ENCODE measurements at regions not wholly inside any gene's neighbourhood (a gene's known extent, or its start where the extent isn't known, plus 50 kb on each side); places are given as distances from the start of the nearest gene placed in this dataset.
A peak's percentile ranks its signal among the peaks of the same experiment; 100 is the strongest.

- H3K4me2 ChIP-seq (ENCODE audit: low read length) = no peak overlapping the region
These were observed 145.3 kb downstream of the HINT1 start for GRCh38 chr5:131019601-131020315.

GRCh38 chr5:131019111-131019510 is 145.9 kb downstream of the HINT1 start:
- Histone ChIP-seq H3K4me1 (ENCODE audit: low read length) (no peaks in the 10 kb centered on the region), H3K79me2 (ENCODE audit: low read length) (no peaks in the 10 kb centered on the region), H3K4me2 (ENCODE audit: low read length) (no peak overlapping the region), H3K27me3 (ENCODE audit: low read depth, low read length) (no peaks in the 10 kb centered on the region), H4K20me1 (ENCODE audit: insufficient read depth, low read length) (no peaks in the 10 kb centered on the region), H3K4me3 (ENCODE audit: low read length) (no peak overlapping the region), H3K9ac (ENCODE audit: low read length) (no peak overlapping the region), H2AFZ (ENCODE audit: low read depth, low read length) (no peak overlapping the region), H3K36me3 (replicated peaks; ENCODE audit: low read depth, low read length) (no peaks in the 10 kb centered on the region), H3K27ac (ENCODE audit: low read length) (no peak overlapping the region), H3K9me3 (ENCODE audit: insufficient read depth, low read length) (no peaks in the 10 kb centered on the region)
- TF ChIP-seq EZH2phosphoT487 (IDR thresholded peaks at IDR 0.05; ENCODE audit: low read depth) = no peak
- TF ChIP-seq, protein P1, sequence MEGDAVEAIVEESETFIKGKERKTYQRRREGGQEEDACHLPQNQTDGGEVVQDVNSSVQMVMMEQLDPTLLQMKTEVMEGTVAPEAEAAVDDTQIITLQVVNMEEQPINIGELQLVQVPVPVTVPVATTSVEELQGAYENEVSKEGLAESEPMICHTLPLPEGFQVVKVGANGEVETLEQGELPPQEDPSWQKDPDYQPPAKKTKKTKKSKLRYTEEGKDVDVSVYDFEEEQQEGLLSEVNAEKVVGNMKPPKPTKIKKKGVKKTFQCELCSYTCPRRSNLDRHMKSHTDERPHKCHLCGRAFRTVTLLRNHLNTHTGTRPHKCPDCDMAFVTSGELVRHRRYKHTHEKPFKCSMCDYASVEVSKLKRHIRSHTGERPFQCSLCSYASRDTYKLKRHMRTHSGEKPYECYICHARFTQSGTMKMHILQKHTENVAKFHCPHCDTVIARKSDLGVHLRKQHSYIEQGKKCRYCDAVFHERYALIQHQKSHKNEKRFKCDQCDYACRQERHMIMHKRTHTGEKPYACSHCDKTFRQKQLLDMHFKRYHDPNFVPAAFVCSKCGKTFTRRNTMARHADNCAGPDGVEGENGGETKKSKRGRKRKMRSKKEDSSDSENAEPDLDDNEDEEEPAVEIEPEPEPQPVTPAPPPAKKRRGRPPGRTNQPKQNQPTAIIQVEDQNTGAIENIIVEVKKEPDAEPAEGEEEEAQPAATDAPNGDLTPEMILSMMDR (IDR thresholded peaks at IDR 0.05; ENCODE audit: low read depth, low read length) = no peak

More at GRCh38 chr5:131019601-131020315, 145.3 kb downstream of the HINT1 start:
- Histone ChIP-seq H3K4me1 (ENCODE audit: low read length) (no peaks in the 10 kb centered on the region), H3K4me3 (ENCODE audit: low read length) (no peak overlapping the region), H3K27ac (ENCODE audit: low read length) (no peak overlapping the region), H3K27me3 (ENCODE audit: low read depth, low read length) (no peaks in the 10 kb centered on the region), H3K79me2 (ENCODE audit: low read length) (no peaks in the 10 kb centered on the region), H3K36me3 (replicated peaks; ENCODE audit: low read depth, low read length) (no peaks in the 10 kb centered on the region), H4K20me1 (ENCODE audit: insufficient read depth, low read length) (no peaks in the 10 kb centered on the region), H2AFZ (ENCODE audit: low read depth, low read length) (no peak overlapping the region), H3K9ac (ENCODE audit: low read length) (no peak overlapping the region), H3K9me3 (ENCODE audit: insufficient read depth, low read length) (no peaks in the 10 kb centered on the region)
- no peak for TF ChIP-seq EZH2phosphoT487 (IDR thresholded peaks at IDR 0.05; ENCODE audit: low read depth)
- TF ChIP-seq, protein P1 (IDR thresholded peaks at IDR 0.05; ENCODE audit: low read depth, low read length) = no peak

DNA sequence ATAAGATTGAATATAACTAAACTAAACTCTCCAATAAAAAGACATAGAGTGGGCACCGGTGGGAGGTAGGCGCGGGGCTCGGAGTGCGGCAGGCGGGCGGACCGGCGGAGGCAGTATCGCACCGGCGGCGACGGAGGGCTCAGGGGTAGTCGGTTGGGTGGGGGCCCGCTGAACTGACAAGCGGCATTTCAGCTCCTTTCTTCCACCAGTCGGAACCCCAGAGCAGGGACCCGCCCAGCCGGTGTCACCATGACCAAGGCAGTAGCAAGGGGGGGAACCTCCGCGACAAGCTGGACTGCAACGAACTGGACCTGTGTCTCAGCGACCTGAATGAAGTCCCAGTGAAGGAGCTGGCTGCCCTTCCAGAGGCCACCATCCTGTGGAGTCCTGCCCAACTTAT is 156.7 kb downstream of the HINT1 start:
- Histone ChIP-seq H4K20me1 (ENCODE audit: insufficient read depth, low read length) (no peaks in the 10 kb centered on the region), H3K79me2 (ENCODE audit: low read length) (no peaks in the 10 kb centered on the region), H3K9ac (ENCODE audit: low read length) (no peak overlapping the region), H3K27ac (ENCODE audit: low read length) (no peak overlapping the region), H2AFZ (ENCODE audit: low read depth, low read length) (no peak overlapping the region), H3K4me1 (ENCODE audit: low read length) (no peaks in the 10 kb centered on the region), H3K4me2 (ENCODE audit: low read length) (no peak overlapping the region), H3K9me3 (ENCODE audit: insufficient read depth, low read length) (no peaks in the 10 kb centered on the region), H3K36me3 (replicated peaks; ENCODE audit: low read depth, low read length) (no peaks in the 10 kb centered on the region), H3K4me3 (ENCODE audit: low read length) (no peak overlapping the region), H3K27me3 (ENCODE audit: low read depth, low read length) (no peaks in the 10 kb centered on the region)
- TF ChIP-seq EZH2phosphoT487 (IDR thresholded peaks at IDR 0.05; ENCODE audit: low read depth) = no peak
- TF ChIP-seq, protein P1 (IDR thresholded peaks at IDR 0.05; ENCODE audit: low read depth, low read length) = no peak

DNA sequence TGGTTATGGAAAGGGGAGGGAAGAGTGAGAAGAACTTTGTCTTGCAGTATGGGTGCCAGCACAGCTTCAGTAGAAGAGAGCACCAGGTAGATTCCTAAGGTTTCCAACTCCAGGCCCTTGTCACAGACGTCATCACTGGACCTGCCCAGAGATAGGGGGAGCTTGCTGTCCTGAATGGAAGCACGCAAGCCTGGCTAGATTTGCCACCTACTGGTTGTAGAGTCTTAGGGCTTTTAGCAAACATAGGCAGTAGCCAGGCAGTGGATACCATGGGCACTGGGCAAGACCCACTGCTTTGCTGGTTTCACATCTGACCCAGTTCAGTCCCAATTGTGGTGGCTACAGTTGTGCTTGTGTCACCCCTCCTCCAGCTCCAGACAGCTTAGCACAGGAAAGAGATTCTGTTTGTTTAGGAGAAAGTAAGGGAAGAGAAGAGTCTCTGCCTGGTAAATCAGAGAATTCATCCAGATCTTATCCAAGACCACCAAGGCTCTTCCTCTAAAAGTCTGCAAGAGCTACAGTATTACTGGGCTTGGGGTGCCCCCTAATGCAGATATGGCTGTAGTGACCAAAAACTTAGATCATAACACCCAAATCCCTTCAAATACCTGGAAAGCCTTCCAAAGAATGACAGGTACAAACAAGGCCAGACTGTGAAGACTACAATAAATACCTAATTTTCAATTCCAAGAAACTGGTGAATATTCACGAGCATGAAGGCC is 158.9 kb downstream of the HINT1 start:
- no peak overlapping the region for H2AFZ ChIP-seq (ENCODE audit: low read depth, low read length)
- H3K79me2 ChIP-seq (ENCODE audit: low read length) = no peaks in the 10 kb centered on the region

More for the DNA sequence above, 158.9 kb downstream of the HINT1 start:
- Histone ChIP-seq H3K4me3 (ENCODE audit: low read length) (no peak overlapping the region), H3K4me1 (ENCODE audit: low read length) (no peaks in the 10 kb centered on the region), H4K20me1 (ENCODE audit: insufficient read depth, low read length) (no peaks in the 10 kb centered on the region), H3K27me3 (ENCODE audit: low read depth, low read length) (no peaks in the 10 kb centered on the region), H3K9ac (ENCODE audit: low read length) (no peak overlapping the region), H3K9me3 (ENCODE audit: insufficient read depth, low read length) (no peaks in the 10 kb centered on the region), H3K36me3 (replicated peaks; ENCODE audit: low read depth, low read length) (no peaks in the 10 kb centered on the region), H3K4me2 (ENCODE audit: low read length) (no peak overlapping the region), H3K27ac (ENCODE audit: low read length) (no peak overlapping the region)
- no peak for TF ChIP-seq EZH2phosphoT487 (IDR thresholded peaks at IDR 0.05; ENCODE audit: low read depth)
- TF ChIP-seq, protein P1 (IDR thresholded peaks at IDR 0.05; ENCODE audit: low read depth, low read length) = peak; percentile 37
